ENCODE measurements at regions not wholly inside any gene's neighbourhood (a gene's known extent, or its start where the extent isn't known, plus 50 kb on each side); places are given as distances from the start of the nearest gene placed in this dataset.

GRCh38 chr13:109393045-109393444 lies 393.3 kb downstream of the IRS2 start:
- TF ChIP-seq CBFB (CRISPR knock-in tag; IDR thresholded peaks at IDR 0.05; ENCODE audit: low read depth) (no peak), CTCF (IDR thresholded peaks at IDR 0.05) (no peak), ATF3 (CRISPR knock-in tag; conservative IDR thresholded peaks at IDR 0.05) (no peak), SMAD3 (CRISPR knock-in tag; IDR thresholded peaks at IDR 0.05; ENCODE audit: borderline replicate concordance) (no peak), TP53 (CRISPR knock-in tag; IDR thresholded peaks at IDR 0.05) (no peak), CREM (CRISPR knock-in tag; IDR thresholded peaks at IDR 0.05) (no peak), PREB (CRISPR knock-in tag; IDR thresholded peaks at IDR 0.05; ENCODE audit: borderline replicate concordance) (no peak), ZNF423 (CRISPR knock-in tag; IDR thresholded peaks at IDR 0.05) (no peak), CREB1 (CRISPR knock-in tag; IDR thresholded peaks at IDR 0.05) (no peak), MAX (CRISPR knock-in tag; IDR thresholded peaks at IDR 0.05) (no peak), FOXK1 (CRISPR knock-in tag; IDR thresholded peaks at IDR 0.05) (no peak), FOXP1 (CRISPR knock-in tag; IDR thresholded peaks at IDR 0.05; ENCODE audit: borderline replicate concordance) (no peak)
